ENCODE measurements at regions not wholly inside any gene's neighbourhood (a gene's known extent, or its start where the extent isn't known, plus 50 kb on each side); places are given as distances from the start of the nearest gene placed in this dataset.

- intact Hi-C loops (cut with micrococcal nuclease): no loop called here
- no peaks in the 10 kb centered on the region for H3K9me3 Mint-ChIP-seq
- ATAC-seq (no peak), DNase-seq (no peak)
- ChIA-PET POLR2A (no interaction called here), CTCF (interaction anchor here (1.0 kb wide), 1 partner anchor 32 kb away, joined by 3 read pairs; no protein-coding TSS in a partner anchor)
- TF ChIP-seq, protein P1, sequence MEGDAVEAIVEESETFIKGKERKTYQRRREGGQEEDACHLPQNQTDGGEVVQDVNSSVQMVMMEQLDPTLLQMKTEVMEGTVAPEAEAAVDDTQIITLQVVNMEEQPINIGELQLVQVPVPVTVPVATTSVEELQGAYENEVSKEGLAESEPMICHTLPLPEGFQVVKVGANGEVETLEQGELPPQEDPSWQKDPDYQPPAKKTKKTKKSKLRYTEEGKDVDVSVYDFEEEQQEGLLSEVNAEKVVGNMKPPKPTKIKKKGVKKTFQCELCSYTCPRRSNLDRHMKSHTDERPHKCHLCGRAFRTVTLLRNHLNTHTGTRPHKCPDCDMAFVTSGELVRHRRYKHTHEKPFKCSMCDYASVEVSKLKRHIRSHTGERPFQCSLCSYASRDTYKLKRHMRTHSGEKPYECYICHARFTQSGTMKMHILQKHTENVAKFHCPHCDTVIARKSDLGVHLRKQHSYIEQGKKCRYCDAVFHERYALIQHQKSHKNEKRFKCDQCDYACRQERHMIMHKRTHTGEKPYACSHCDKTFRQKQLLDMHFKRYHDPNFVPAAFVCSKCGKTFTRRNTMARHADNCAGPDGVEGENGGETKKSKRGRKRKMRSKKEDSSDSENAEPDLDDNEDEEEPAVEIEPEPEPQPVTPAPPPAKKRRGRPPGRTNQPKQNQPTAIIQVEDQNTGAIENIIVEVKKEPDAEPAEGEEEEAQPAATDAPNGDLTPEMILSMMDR (IDR thresholded peaks at IDR 0.05): no peak
- no peak overlapping the region for H3K4me3 Mint-ChIP-seq
- no peaks in the 10 kb centered on the region for H3K27me3 Mint-ChIP-seq
- H3K36me3 Mint-ChIP-seq (ENCODE audit: low read depth): no peaks in the 10 kb centered on the region
- H3K4me1 Mint-ChIP-seq (ENCODE audit: low read depth): no peaks in the 10 kb centered on the region
- no peak overlapping the region for H3K27ac Mint-ChIP-seq
These were observed 547.1 kb upstream of the USP15 start for GRCh38 chr12:61713121-61713520.

GRCh38 chr12:61717986-61718385, 542.2 kb upstream of the USP15 start:
- intact Hi-C loops (cut with micrococcal nuclease): no loop called here
- H3K36me3 Mint-ChIP-seq (ENCODE audit: low read depth): no peaks in the 10 kb centered on the region
- H3K27me3 Mint-ChIP-seq: no peaks in the 10 kb centered on the region
- H3K9me3 Mint-ChIP-seq: no peaks in the 10 kb centered on the region
- ChIA-PET CTCF (no interaction called here), POLR2A (no interaction called here)
- H3K27ac Mint-ChIP-seq: no peak overlapping the region
- TF ChIP-seq, protein P1 (IDR thresholded peaks at IDR 0.05): no peak
- no peak overlapping the region for H3K4me3 Mint-ChIP-seq
- DNase-seq (no peak), ATAC-seq (no peak)
- no peaks in the 10 kb centered on the region for H3K4me1 Mint-ChIP-seq (ENCODE audit: low read depth)

GRCh38 chr12:61739925-61740324, 520.3 kb upstream of the USP15 start:
- Mint-ChIP-seq H3K4me3 (no peak overlapping the region), H3K27me3 (no peaks in the 10 kb centered on the region), H3K36me3 (ENCODE audit: low read depth) (no peaks in the 10 kb centered on the region), H3K27ac (no peak overlapping the region), H3K4me1 (ENCODE audit: low read depth) (no peaks in the 10 kb centered on the region), H3K9me3 (peaks cover 1% of the 10 kb centered on the region)
- POLR2A ChIA-PET: no interaction called here
- ATAC-seq (no peak), DNase-seq (no peak)
- TF ChIP-seq, protein P1 (IDR thresholded peaks at IDR 0.05): no peak
- CTCF ChIA-PET: no interaction called here
- intact Hi-C loops (cut with micrococcal nuclease): no loop called here

- ChIA-PET CTCF (no interaction called here), POLR2A (no interaction called here)
- Mint-ChIP-seq H3K4me3 (no peak overlapping the region), H3K36me3 (ENCODE audit: low read depth) (no peaks in the 10 kb centered on the region), H3K4me1 (ENCODE audit: low read depth) (no peaks in the 10 kb centered on the region), H3K27me3 (no peaks in the 10 kb centered on the region), H3K9me3 (no peaks in the 10 kb centered on the region), H3K27ac (no peak overlapping the region)
- TF ChIP-seq, protein P1 (IDR thresholded peaks at IDR 0.05): no peak
- intact Hi-C loops (cut with micrococcal nuclease): no loop called here
- no peak for DNase-seq
- ATAC-seq: no peak
These were observed 509.6 kb upstream of the USP15 start for GRCh38 chr12:61750604-61751003.

GRCh38 chr12:61754214-61754613, 506.0 kb upstream of the USP15 start:
- no peak overlapping the region for H3K4me3 Mint-ChIP-seq
- no peak for ATAC-seq
- H3K27me3 Mint-ChIP-seq: no peaks in the 10 kb centered on the region
- H3K9me3 Mint-ChIP-seq: no peaks in the 10 kb centered on the region
- H3K4me1 Mint-ChIP-seq (ENCODE audit: low read depth): no peaks in the 10 kb centered on the region
- DNase-seq: no peak
- CTCF ChIA-PET: no interaction called here
- H3K36me3 Mint-ChIP-seq (ENCODE audit: low read depth): no peaks in the 10 kb centered on the region
- intact Hi-C loops (cut with micrococcal nuclease): no loop called here
- POLR2A ChIA-PET: no interaction called here
- TF ChIP-seq, protein P1 (IDR thresholded peaks at IDR 0.05): no peak
- H3K27ac Mint-ChIP-seq: no peak overlapping the region
